ENCODE measurements at regions not wholly inside any gene's neighbourhood (a gene's known extent, or its start where the extent isn't known, plus 50 kb on each side); places are given as distances from the start of the nearest gene placed in this dataset.

DNA sequence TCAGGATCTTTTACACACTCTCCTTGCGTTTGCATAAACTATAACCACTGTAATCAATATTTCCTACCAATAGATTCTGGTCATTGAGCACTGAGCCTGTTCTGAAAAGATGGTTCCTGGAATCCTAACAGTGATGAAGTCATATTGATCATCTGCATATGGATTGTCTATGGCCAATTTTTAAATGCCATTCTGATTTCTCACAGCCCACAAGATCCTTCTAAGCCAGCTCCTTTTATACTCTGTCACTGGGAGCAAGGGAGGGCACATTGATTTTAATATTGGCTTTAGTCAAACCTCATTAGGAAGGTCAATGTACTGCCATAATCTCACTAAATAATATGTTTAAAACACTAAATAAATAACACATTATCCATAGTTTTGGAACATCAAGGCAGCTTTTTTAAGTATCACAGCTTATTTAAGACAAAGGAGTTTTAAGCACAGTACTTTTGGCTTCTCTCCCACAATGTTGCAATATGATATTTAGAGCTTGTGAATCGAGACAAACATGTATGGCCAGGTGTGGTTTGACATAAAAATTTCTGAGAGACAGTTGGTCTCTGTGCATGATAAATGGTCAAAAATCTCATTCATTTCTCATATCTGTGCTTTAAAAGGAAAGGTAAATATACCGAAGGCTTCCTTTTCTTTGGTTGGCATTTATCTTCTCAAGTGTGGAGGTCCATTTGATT is 267.3 kb downstream of the MTX2 start:
- H3K4me3 ChIP-seq (ENCODE audit: low read depth, low read length), result no peak overlapping the region
- TF ChIP-seq, protein P1, sequence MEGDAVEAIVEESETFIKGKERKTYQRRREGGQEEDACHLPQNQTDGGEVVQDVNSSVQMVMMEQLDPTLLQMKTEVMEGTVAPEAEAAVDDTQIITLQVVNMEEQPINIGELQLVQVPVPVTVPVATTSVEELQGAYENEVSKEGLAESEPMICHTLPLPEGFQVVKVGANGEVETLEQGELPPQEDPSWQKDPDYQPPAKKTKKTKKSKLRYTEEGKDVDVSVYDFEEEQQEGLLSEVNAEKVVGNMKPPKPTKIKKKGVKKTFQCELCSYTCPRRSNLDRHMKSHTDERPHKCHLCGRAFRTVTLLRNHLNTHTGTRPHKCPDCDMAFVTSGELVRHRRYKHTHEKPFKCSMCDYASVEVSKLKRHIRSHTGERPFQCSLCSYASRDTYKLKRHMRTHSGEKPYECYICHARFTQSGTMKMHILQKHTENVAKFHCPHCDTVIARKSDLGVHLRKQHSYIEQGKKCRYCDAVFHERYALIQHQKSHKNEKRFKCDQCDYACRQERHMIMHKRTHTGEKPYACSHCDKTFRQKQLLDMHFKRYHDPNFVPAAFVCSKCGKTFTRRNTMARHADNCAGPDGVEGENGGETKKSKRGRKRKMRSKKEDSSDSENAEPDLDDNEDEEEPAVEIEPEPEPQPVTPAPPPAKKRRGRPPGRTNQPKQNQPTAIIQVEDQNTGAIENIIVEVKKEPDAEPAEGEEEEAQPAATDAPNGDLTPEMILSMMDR (IDR thresholded peaks at IDR 0.05; ENCODE audit: borderline replicate concordance, insufficient read depth, low read depth, low read length), result no peak

DNA sequence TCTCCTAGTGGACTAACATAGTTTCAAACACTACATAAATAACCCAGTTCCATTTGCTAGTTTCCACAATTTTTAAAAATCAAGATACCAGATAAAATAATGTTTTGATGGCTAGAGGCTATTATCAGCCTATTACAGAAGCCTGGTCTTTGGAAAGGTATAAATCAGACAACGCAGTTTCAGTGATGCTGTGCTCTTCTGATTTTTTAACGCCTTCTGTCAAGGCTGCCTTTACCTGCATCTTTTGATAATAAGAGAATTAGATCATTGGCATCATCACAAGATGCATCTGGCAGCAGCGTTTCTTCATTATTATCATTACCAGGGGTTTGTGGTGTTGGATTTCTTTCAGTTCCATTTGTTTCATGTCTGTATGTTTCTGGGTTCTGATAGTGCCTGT is 268.7 kb downstream of the MTX2 start:
- TF ChIP-seq, protein P1 (IDR thresholded peaks at IDR 0.05; ENCODE audit: borderline replicate concordance, insufficient read depth, low read depth, low read length), result no peak
- no peak overlapping the region for H3K4me3 ChIP-seq (ENCODE audit: low read depth, low read length)

DNA sequence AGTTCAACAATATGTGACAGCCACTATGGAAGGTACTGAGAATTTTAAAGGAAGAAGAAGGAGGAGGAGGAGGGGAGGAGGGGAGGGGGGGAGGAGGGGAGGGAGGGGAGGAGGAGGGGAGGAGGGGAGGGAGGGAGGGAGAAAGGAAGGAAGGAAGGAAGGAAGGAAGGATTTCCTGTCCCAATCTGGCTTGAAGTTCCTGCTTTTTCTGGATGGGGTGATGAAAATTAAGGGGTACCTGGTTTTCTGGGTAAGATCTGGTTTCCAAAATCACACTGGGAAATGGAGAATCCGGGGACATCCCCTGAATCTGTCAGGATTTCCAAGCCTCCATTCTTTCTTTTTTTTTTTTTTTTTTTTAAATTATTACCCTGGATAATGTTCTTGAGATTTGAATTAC is 271.8 kb downstream of the MTX2 start:
- TF ChIP-seq, protein P1 (IDR thresholded peaks at IDR 0.05; ENCODE audit: borderline replicate concordance, insufficient read depth, low read depth, low read length), result no peak
- H3K4me3 ChIP-seq (ENCODE audit: low read depth, low read length), result no peak overlapping the region

DNA sequence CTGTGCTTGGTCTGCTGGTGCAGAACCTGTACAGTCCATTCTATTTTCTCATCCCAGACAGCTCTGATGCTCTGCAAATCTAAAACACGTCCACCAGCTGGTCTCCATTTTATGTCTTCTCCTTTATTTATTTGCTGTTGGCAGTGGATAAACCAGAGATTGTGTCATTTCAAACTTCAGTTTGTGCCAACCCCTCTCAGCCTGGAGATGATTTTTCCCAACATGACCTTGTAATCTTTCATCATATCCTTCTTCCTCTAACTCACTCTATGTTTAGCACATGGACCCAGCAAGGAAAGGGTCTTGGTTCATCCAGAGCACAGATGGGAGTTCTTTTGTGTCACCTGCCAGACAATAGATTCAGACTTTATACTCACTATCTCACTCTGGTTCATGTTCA is 273.2 kb downstream of the MTX2 start:
- TF ChIP-seq, protein P1 (IDR thresholded peaks at IDR 0.05; ENCODE audit: borderline replicate concordance, insufficient read depth, low read depth, low read length), result no peak
- H3K4me3 ChIP-seq (ENCODE audit: low read depth, low read length), result no peak overlapping the region

DNA sequence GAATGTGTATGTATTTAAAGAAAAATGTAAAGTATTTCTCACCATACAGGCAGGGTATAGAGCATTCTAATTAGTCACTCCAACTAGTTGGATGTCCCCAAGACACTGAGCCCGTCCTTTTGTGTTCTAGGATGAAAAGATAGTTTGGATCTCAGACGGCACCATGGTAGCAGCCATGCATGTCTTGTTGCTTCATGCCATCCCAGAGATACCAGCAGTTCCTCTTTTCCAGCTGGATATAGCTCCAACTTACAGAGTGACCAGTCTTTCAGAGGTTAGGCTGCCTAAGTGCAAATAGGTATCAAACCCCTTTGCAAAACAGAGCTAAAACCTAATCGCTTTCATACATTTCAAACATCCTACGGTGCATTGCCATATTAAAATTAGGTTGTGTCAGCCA is 275.3 kb downstream of the MTX2 start:
- H3K4me3 ChIP-seq (ENCODE audit: low read depth, low read length), result no peak overlapping the region
- TF ChIP-seq, protein P1 (IDR thresholded peaks at IDR 0.05; ENCODE audit: borderline replicate concordance, insufficient read depth, low read depth, low read length), result no peak

DNA sequence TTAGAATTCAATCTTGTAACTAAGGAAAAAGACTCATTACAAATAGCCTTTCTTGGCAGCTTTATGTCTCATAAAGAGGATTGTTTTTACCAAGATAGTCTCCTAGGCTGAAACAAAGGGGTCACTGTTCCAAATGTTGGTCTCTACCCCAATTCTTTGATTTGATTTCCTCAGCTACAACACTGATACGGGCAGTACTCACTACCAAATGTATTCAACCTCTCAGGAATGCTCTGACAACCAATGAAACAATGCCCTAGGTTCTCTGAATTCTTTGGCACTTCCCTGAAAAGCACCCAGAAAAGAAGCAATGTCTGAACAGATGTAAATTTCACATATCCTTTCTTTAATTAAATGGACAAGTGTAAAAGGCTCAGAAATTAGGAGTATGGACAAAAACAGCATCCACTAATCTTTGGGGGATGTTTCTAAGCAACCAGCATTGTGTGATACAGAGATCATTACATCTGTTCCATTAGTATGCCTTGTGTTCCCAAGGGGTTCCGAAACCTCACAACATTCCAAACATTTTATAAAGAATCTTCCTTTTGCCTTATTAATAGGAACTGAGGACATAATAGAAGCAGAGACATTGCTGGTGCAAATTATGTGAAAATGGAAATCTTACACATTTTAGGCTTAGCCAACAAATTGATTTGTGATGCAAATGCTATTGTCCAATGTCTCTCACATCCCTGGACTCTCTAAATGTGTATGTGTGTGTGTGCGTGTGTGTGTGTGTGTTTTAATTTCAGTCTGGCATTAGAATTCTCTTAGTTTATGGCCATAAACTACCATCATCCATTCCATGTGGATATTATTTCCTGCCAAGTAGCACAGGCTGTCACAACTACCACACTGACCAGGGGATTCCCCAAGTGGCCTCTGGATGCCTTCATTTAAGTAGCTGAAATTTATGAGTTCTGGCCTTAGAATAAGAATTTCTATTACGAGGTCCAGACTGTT is 276.0 kb downstream of the MTX2 start:
- TF ChIP-seq, protein P1 (IDR thresholded peaks at IDR 0.05; ENCODE audit: borderline replicate concordance, insufficient read depth, low read depth, low read length), result no peak
- H3K4me3 ChIP-seq (ENCODE audit: low read depth, low read length), result no peak overlapping the region

Measured in GM12875 (cell line).